ENCODE measurements at regions not wholly inside any gene's neighbourhood (a gene's known extent, or its start where the extent isn't known, plus 50 kb on each side); places are given as distances from the start of the nearest gene placed in this dataset.

GRCh38 chr10:8768852-8769251 lies 714.4 kb downstream of the GATA3 start:
- Histone ChIP-seq H2BK20ac (ENCODE audit: low read depth, low read length) (no peak overlapping the region), H3K4me3 (ENCODE audit: insufficient read depth, low read depth, low read length) (no peak overlapping the region), H4K20me1 (ENCODE audit: insufficient read depth, low read length) (no peaks in the 10 kb centered on the region), H2BK5ac (ENCODE audit: low read depth, low read length, poor library complexity, severe bottlenecking) (no peak overlapping the region), H3K4me1 (ENCODE audit: control insufficient read depth, insufficient read depth, low read length) (no peaks in the 10 kb centered on the region), H3K18ac (ENCODE audit: low read depth, low read length) (no peak overlapping the region), H2AK5ac (ENCODE audit: low read depth, low read length) (no peak overlapping the region), H3K27ac (ENCODE audit: insufficient read depth, low read length) (no peak overlapping the region), H4K8ac (ENCODE audit: low read depth in 2 of 2, low read length in 2 of 2) (no peak overlapping the region), H3K36me3 (ENCODE audit: control insufficient read depth, insufficient read depth, low read length) (no peaks in the 10 kb centered on the region), H3K4ac (ENCODE audit: low read depth, low read length) (no peak overlapping the region), H3K4me2 (ENCODE audit: low read depth, low read length) (no peak overlapping the region), H3K56ac (ENCODE audit: extremely low read depth, insufficient read depth, low read length) (no peak overlapping the region), H3K14ac (replicated peaks; ENCODE audit: low read depth, low read length) (no peak overlapping the region), H3K9ac (ENCODE audit: low read depth, low read length) (no peak overlapping the region), H4K5ac (ENCODE audit: low read depth, low read length) (no peak overlapping the region), H4K91ac (ENCODE audit: insufficient read depth, low read depth, low read length) (no peak overlapping the region), H2AK9ac (replicated peaks; ENCODE audit: low read depth, low read length, poor library complexity) (no peak overlapping the region), H2AFZ (replicated peaks; ENCODE audit: low read length, poor library complexity) (no peak overlapping the region), H3K23ac (ENCODE audit: low read depth, low read length) (no peak overlapping the region), H3K9me1 (ENCODE audit: insufficient read depth, low read length) (no peaks in the 10 kb centered on the region), H3K79me1 (ENCODE audit: low read depth in 1 of 2, low read length in 2 of 2) (no peaks in the 10 kb centered on the region), H3K9me3 (ENCODE audit: control insufficient read depth, insufficient read depth, low read length) (no peaks in the 10 kb centered on the region; the same call in 1 of the 2 replicates), H2BK120ac (ENCODE audit: low read depth, low read length) (no peak overlapping the region), H2BK15ac (ENCODE audit: low read depth, low read length) (no peak overlapping the region), H3K27me3 (ENCODE audit: control insufficient read depth, insufficient read depth, low read length) (no peaks in the 10 kb centered on the region)
- ChIA-PET POLR2A (ENCODE audit: unreplicated experiment) (no interaction called here), CTCF (no interaction called here)
- dilution Hi-C loops (cut with HindIII; ENCODE audit: low sequenced_read_pairs, unreplicated experiment), result no loop called here
- no CpG with 5 or more reads among the region's 3 CpGs for WGBS, 2 experiments (ENCODE audit: extremely low coverage in 2 of 2, insufficient read length in 1 of 2)
- BruUV-seq (replicated peaks), result no TSS peak
- in situ Hi-C loops (cut with MboI; ENCODE audit: low sequenced_read_pairs), result no loop called here
- TF ChIP-seq MXI1 (IDR thresholded peaks at IDR 0.05; ENCODE audit: borderline replicate concordance, low read depth, low read length), result no peak
- no peak for TF ChIP-seq SMC3 (IDR thresholded peaks at IDR 0.05; ENCODE audit: low read depth, low read length)
- TF ChIP-seq ELK1 (IDR thresholded peaks at IDR 0.05; ENCODE audit: borderline replicate concordance, low read depth, low read length), result no peak
- TF ChIP-seq CHD1 (IDR thresholded peaks at IDR 0.05; ENCODE audit: low read depth, low read length), result no peak
- no peak for TF ChIP-seq NFE2L2 (IDR thresholded peaks at IDR 0.05; ENCODE audit: low read depth, low read length)
- no peak for TF ChIP-seq CEBPB (IDR thresholded peaks at IDR 0.05; ENCODE audit: low read depth, low read length)
- no peak for TF ChIP-seq MAZ (IDR thresholded peaks at IDR 0.05; ENCODE audit: borderline replicate concordance, low read depth, low read length)
- no peak for TF ChIP-seq MAFK (IDR thresholded peaks at IDR 0.05; ENCODE audit: low read depth, low read length)
- TF ChIP-seq BHLHE40 (IDR thresholded peaks at IDR 0.05; ENCODE audit: low read depth, low read length), result no peak
- no peak for TF ChIP-seq FOS (IDR thresholded peaks at IDR 0.05; ENCODE audit: low read depth, low read length)
- no peak for TF ChIP-seq RFX5 (IDR thresholded peaks at IDR 0.05; ENCODE audit: low read depth, low read length)
- DNase-seq (no peak), ATAC-seq (ENCODE audit: low read depth) (no peak)
- intact Hi-C loops (cut with micrococcal nuclease), result no loop called here

Measured in IMR-90 (cell line).